GM08714 (cell line): ENCODE measurements at regions not wholly inside any gene's neighbourhood (a gene's known extent, or its start where the extent isn't known, plus 50 kb on each side); places are given as distances from the start of the nearest gene placed in this dataset.
"Not testable (repeated sequence)": the region's sequence is repeated elsewhere in the genome, so short reads cannot be mapped to it uniquely, and the experiment has no call there.

Experiments used
- H3K4me3 ChIP-seq: fragments of 200-500 bp; sonication (Bioruptor generic); 2 replicates; pipeline ENCODE4 v1.5.1; 2014; ENCODE audit warnings: mild to moderate bottlenecking, low read length, inconsistent platforms

DNA sequence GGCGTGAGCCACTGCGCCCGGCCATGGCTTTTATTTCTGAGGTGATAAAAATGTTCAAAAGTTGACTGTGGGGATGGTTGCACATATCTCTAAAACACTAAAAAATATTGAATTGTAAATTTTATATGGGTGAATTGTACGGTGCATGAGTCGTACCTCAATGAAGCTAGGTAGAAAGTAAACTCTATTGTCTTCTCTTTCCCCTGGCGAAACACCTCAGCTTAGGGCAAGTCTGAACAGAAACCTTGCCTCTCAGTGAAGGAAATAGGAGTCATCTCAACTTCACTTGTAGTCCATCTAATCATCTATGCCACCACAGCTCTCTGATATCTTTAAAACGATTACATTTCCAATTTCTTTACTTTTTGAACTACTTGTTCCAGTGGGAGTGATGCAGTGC lies 309.6 kb downstream of the SPATA31A1 start:
- H3K4me3 ChIP-seq = not testable (repeated sequence)

DNA sequence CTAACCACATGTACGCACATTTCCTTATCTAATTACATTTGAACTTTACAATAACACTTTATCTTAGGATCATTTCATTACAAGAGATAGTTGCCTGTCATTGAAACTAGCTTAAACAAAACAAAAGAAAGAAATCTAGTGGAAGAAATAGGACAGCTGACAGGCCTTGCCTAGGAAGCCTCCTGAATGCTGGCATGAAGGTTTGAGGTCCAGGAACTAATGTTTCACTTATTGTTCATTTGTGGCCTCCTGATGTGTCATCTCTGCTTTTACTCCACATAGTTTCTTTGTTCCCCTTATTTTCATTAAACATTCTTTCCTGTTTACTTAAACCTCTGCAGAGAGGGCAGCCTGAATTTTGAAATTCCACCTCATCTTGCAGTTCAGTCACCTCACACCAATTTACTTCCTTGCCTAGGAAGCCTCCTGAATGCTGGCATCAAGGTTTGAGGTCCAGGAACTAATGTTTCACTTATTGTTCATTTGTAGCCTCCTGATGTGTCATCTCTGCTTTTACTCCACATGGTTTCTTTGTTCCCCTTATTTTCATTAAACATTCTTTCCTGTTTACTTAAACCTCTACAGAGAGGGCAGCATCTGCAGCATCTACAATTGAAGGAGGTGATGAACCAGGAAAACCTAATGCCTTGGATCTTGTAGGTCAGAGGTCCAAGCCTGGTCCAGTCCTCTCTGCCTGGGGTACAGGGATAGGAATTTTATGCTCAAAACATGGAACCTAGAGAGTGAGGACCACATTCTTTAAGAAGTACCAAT lies 319.2 kb downstream of the SPATA31A1 start:
- H3K4me3 ChIP-seq = not testable (repeated sequence)

DNA sequence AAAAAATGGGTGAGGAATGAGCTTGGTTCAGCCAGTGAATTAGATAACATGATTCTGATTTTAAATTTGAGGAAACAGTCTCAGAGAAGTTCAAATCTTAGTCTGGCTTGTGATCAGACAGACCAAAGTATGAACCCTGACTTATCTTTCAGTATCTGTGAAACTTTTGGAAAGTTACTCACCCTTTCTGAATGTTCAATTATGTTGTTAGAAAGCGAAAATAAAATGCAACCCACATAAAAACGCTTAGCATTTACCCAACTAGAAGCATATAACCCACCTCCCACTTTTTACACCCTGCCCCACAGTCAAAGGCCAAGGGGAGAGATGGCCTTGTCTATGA lies 319.7 kb downstream of the SPATA31A1 start:
- H3K4me3 ChIP-seq = not testable (repeated sequence)

DNA sequence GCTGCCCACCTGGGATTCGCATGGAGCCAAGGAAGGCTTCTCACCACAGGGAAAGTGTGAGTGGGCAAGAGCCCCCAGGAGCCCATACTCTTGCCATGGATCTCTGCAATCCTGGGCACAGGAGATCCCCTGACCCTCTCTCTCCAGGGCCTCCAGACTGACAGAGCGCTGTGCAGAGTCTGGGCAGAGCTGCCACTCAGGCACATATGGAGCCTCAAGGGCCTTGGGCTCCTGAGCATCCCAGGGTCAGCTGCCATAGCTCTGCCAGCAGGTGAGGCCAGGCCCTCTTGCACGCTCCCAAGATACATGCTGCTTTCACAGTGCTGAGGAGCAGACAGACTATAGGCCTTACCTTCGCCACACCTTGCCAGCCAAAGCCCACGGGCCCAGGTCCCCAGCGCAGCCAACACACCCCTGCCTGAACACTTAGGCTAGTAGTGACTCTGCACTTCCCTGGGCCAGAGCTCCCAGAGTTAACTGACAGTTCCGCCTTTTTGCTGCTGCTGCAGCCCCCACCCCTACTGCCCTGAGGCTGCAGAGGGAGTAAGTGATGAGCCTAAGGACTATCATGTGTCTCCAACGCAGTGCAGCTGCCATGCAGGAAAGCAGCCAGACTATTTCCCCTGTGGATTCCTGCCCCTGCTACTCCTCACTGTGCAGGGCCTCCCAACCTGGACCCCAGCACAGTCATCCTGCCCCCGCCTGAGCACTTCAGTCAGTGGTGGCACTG lies 323.2 kb downstream of the SPATA31A1 start:
- H3K4me3 ChIP-seq = not testable (repeated sequence)

DNA sequence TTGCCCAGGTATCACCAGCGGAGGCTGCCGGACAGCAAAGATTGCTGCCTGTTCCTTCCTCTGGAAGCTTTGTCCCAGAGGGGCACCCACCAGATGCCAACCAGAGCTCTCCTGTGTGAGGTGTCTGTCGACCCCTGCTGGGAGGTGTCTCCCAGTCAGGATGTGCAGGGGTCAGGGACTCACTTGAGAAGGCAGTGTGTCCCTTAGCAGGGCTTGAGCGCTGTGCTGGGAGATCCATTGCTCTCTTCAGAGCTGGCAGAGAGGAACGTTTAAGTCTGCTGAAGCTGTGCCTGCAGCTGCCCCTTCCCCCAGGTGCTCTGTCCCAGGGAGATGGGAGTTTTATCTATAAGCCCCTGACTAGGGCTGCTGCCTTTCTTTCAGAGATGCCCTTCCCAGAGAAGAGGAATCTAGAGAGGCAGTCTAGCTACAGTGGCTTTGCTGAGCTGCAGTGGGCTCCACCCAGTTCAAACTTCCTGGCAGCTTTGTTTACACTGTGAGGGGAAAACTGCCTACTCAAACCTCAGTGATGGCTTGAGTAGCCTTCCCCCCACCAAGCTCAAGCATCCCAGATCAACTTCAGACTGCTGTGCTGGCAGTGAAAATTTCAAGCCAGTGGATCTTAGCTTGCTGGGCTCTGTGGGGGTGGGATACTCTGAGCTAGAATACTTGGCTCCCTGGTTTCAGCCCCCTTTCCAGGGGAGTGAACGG lies 325.4 kb downstream of the SPATA31A1 start:
- H3K4me3 ChIP-seq = not testable (repeated sequence)

DNA sequence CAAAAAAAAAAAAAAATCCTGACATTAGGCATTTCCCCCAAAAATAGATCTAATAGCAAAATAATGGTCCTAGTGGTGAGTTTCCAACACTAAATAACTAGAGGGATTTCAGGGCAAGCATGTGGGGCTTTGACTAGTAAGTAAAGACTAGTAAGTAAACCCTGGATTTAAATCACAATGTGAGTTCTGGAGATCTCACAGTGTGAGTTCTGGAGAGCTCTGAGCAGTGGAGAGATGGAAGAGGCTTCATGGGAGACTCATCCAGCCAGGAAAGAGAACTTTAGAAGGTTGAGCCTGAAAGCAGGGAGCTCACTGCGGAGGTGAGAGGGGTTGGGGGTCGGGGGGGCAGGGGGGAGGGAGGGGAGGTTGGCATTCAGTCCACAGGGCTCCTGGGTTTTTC lies 373.4 kb downstream of the SPATA31A1 start:
- not testable (repeated sequence) for H3K4me3 ChIP-seq

DNA sequence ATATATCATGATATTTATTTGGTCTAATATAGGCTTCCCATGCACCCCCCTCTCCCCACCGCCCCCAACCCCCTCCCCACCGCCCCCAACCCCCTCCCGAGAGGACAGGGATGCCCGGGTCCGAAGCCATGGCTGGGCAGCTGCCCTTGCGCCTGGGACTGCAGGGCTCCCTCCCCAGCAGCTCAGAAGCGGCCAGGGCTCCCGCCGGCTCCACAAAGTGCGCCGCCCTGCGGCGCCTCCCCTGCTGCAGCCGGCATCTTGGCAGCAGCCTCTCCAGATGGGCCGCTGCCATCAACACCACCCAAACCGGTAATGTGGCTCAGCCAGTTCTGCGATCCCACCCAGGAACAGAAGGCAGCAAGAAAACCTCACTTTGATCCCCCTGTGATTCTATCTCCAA lies 389.4 kb downstream of the SPATA31A1 start:
- not testable (repeated sequence) for H3K4me3 ChIP-seq

DNA sequence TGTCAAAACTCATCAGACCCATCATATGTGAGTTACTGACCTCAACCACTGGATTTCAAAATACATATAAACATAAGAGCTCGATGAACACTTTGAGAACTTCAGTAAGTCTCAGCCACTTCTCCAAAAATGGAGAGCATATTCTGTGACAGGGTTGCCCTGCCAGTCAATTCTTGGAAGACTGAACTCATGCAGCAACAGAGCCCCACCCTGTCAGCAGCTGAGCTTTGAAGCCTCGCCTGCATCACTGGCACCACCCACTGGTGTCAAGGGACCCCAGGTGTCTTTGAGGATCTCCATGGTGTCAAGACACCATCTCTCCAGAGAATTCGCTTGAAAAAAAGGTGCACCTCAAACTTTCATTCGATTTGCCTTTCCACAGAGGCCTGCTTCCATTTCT lies 420.1 kb downstream of the SPATA31A1 start:
- not testable (repeated sequence) for H3K4me3 ChIP-seq

DNA sequence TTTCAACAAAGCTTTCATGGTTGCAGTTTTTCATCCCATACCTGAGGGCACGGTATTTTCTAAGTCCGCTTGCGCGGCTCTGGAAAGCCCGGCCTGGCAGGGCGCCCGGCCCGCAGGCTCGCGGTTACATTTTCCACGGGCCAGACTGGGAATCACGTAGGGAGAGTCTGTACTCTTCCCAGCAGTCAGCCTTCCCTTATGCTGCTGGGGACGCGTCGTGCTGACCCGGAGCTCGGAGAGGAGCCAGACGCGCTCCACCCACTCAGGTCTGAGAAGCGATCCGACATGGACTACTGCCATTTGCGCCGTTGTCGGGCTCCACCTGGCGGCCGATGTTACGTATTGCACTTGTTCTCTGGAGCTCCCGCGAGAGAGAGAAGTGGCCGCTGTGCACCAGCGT lies 435.9 kb downstream of the SPATA31A1 start:
- H3K4me3 ChIP-seq = not testable (repeated sequence)

DNA sequence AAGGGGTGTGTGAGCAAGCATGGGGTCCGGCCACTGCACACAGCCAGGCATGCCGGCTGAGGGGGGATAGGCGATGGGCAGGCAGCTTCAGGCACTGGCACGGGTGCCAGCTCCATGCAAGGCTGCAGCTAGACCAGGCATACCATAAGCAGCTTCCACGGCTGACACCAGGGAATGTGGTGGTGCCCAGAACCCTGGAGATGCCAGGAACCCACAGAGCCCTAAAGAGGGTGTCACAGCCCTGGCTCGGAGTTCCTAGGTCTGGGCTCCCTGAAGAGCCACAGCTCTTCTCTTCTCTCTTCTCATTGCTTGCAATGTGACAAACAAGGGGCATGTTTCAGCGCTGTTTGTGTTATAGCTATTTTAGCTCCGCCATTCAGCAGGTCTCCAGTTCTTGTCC lies 442.5 kb downstream of the SPATA31A1 start:
- H3K4me3 ChIP-seq = not testable (repeated sequence)

DNA sequence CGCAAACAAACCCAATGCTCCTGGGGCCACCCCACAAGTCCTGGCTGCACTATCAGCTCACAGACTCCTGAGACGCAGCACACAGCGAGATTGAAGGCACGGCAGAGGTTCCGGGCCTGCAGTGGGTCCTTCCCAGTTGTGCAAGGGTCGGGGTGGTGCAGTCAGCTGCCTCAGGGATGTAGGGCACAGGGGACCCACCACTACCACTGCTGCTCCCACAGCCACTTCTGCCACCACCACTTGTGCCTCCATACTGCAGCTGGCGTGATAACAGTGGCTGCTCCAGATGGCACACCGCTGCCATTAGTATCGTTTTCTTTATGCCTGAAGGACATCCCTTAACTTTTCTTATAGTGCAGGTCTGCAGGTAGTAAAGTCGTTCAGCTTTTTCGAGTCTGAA lies 443.8 kb downstream of the SPATA31A1 start:
- not testable (repeated sequence) for H3K4me3 ChIP-seq

DNA sequence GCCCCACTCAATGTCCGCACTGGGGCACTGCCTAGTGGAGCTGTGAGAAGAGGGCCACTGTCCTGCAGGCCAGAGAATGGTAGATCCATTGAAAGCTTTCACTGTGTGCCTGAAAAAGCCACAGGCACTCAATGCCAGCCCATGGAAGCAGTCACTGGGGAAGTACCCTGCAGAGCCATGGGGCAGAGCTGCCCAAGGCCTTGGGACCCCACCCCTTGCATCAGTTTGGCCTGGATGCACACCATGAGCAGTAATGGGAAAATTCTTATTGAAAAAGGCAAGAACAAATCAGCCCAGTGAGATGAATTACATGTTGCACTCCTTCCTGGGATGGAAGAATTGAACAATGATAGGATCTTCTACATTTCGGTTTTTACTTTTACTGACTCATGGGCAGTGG lies 447.1 kb downstream of the SPATA31A1 start:
- H3K4me3 ChIP-seq = not testable (repeated sequence)

DNA sequence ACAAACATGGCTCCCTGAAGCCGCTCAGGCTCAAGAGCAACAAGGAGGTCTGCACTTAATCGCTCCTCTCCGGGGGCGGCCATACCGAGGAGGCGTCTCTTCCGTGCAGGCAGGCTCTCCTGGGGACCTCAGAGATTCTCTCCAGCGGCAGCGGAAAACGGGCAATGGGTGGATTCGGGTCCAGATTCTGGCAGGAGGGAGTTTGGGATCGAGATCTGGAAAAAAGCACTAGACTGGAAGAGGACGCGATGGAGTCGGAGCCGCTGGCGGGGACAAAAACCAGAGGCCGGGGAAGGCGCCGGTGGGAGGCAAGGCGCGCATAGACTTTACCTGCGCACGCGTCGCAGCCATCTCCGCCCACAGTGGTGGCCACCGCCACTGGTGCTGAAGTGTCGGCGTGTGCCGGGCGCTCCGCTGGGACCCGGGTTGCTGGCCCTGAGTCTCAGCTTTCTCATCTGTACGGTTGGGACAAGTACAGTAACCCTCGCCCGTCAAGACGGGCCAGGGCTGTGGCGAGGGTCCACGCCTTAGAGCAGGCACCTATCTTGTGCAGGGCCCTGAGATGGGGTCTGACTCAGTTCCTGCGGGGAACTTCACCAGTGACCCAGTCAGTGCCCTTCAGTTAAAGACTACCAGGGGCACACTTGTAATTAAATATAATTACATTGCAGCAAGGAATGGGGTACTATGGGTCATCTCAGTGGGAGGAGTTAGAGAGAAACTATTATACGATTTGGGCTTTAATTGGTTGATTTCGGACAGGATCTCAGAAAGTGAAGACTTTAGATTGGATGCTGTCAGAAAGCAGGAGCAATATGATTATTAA lies 454.1 kb downstream of the SPATA31A1 start:
- peak overlapping the region; percentile 84; the same call in 1 of the 2 replicates for H3K4me3 ChIP-seq

DNA sequence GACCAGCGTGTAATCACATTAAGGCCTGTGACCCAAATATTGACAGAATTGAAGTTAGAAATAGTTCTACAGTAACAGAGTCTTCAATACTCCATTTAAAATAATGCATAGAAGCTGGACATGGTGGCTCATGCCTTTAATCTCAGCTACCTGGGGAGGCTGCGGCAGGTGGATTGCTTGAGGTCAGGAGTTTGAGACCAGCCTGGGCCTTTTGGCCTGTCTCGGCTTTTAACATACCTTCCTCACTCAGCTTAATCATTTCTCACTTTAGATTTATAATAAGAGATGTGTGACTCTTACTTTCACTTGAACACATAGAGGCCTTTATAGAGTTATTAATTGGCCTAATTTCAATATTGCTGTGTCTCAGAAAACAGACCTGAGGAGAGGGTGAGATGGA lies 454.9 kb downstream of the SPATA31A1 start:
- not testable (repeated sequence) for H3K4me3 ChIP-seq

DNA sequence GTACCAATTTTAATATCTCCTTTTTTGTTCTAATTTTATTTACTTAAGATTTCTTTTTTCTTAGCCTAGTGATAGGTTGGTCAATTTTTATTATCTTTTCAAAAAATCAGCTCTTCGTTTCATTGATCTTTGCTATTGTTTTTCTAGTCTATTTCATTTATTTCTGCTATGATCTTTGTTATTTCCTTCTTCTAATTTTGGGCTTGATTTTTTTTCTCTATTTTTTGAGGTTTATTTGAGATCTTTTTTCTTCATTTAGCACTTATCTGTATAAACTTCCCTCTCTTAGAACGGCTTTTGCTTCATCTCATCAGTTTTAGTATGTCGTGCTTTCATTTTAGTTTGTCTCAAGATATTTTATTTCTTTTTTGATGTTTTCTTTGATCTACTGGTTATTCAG lies 456.1 kb downstream of the SPATA31A1 start:
- not testable (repeated sequence) for H3K4me3 ChIP-seq

DNA sequence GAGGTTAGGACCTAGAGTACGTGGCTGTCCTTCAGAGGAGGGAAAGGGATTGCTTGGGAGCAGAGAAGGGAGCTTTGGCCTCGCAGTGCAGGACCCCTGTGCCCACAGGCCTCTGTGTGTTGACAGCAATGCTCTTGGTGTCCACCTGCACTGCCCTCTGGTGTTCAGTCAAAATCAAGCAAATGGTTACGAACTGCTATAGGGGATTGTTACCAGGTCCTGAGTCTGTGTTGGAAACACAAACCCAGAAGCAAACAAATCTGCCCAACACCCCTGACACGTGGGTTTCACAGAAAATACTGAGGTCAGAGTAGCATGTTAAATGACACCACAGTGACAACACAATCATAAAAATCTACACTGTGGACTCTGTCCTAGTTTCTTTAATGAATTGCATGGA lies 473.0 kb downstream of the SPATA31A1 start:
- not testable (repeated sequence) for H3K4me3 ChIP-seq
